ENCODE measurements at regions not wholly inside any gene's neighbourhood (a gene's known extent, or its start where the extent isn't known, plus 50 kb on each side); places are given as distances from the start of the nearest gene placed in this dataset.

DNA sequence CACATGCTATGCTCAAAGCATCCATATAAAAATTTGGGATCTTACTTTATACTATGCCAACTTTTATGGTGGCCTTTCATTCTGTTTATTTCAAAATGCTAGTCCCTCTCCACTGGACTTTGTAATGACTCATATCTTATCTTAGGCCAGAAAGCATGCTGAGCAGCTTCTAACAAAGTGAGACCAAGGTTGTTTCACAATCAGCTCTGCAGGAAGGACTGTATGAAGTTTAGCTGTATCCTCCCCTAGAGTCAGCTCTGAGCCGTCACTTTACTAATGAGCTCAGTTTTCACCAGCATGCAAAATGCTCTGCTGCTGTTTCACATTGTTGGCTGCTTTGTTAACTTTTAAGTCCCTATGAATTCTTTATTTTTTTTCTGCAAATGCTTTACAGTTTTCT is 1608.8 kb downstream of the OLFM4 start:
- TF ChIP-seq, protein P1, sequence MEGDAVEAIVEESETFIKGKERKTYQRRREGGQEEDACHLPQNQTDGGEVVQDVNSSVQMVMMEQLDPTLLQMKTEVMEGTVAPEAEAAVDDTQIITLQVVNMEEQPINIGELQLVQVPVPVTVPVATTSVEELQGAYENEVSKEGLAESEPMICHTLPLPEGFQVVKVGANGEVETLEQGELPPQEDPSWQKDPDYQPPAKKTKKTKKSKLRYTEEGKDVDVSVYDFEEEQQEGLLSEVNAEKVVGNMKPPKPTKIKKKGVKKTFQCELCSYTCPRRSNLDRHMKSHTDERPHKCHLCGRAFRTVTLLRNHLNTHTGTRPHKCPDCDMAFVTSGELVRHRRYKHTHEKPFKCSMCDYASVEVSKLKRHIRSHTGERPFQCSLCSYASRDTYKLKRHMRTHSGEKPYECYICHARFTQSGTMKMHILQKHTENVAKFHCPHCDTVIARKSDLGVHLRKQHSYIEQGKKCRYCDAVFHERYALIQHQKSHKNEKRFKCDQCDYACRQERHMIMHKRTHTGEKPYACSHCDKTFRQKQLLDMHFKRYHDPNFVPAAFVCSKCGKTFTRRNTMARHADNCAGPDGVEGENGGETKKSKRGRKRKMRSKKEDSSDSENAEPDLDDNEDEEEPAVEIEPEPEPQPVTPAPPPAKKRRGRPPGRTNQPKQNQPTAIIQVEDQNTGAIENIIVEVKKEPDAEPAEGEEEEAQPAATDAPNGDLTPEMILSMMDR (IDR thresholded peaks at IDR 0.05) = no peak
- TF ChIP-seq EZH2 (IDR thresholded peaks at IDR 0.05; ENCODE audit: borderline replicate concordance, insufficient read depth, low read depth, low read length, poor library complexity, severe bottlenecking) = no peak

All from B cell (primary cell).